SU-DHL-6 (cell line): ENCODE measurements at regions not wholly inside any gene's neighbourhood (a gene's known extent, or its start where the extent isn't known, plus 50 kb on each side); places are given as distances from the start of the nearest gene placed in this dataset.

Experiments used
- CTCF ChIP-seq: fragments of 200-600 bp; sonication (generic); IDR thresholded peaks from one replicate; pipeline ENCODE4 v1.5.1; 2017; ENCODE audit warnings: antibody characterized with exemption, mild to moderate bottlenecking, low read length, moderate library complexity; ENCODE audit not compliant: insufficient read depth, poor library complexity, severe bottlenecking
- EZH2phosphoT487 ChIP-seq: fragments of 200-600 bp; sonication (generic), shearing (Covaris generic); conservative IDR thresholded peaks from 2 replicates; pipeline ENCODE4 v1.6.1; 2018; ENCODE audit warnings: mild to moderate bottlenecking, antibody characterized with exemption, low read length, moderate library complexity, mixed read lengths

DNA sequence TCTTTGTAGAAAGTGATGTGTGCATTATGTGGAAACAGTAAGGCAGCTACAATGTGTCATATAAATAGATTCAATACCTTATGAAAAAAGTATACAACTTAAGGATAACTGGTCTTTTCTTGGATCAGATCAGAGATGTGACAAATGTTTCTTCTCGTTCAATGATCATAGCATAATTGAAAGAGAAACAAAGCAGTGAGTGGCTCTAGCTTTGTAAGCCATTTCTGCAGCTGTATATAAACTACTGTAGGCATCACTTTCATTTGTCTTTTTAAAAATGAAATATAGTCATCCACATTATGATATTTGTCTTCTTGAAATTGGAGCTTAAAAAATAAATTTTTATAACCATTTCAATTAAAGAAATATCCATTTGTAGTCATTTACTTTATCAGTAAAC is 63.8 kb upstream of the LMO3 start:
- TF ChIP-seq CTCF, result no peak
- no peak for TF ChIP-seq EZH2phosphoT487
